Neuronal stem cell (in vitro differentiated cells): ENCODE measurements at regions not wholly inside any gene's neighbourhood (a gene's known extent, or its start where the extent isn't known, plus 50 kb on each side); places are given as distances from the start of the nearest gene placed in this dataset.
"Not testable (repeated sequence)": the region's sequence is repeated elsewhere in the genome, so short reads cannot be mapped to it uniquely, and the experiment has no call there.

ENCODE experiments used
- DNase-seq: peaks from one replicate; pipeline ENCODE4 v3.0.0-alpha.2; 2013; ENCODE audit warnings: low spot score
- H2AFZ ChIP-seq: one replicate; pipeline ENCODE4 v1.6.1; 2013; ENCODE audit warnings: mild to moderate bottlenecking, low read length, inconsistent platforms
- H2AK5ac ChIP-seq: 2 replicates; pipeline ENCODE4 v1.6.1; 2013; ENCODE audit warnings: low read depth, mild to moderate bottlenecking, inconsistent platforms, low read length, moderate library complexity, mixed read lengths
- H2BK120ac ChIP-seq: 2 replicates; pipeline ENCODE4 v1.6.1; 2013; ENCODE audit warnings: low read depth, mild to moderate bottlenecking, inconsistent platforms, low read length, moderate library complexity, mixed read lengths
- H2BK12ac ChIP-seq: one replicate; pipeline ENCODE4 v1.6.1; 2013; ENCODE audit warnings: low read length, inconsistent platforms
- H2BK15ac ChIP-seq: 2 replicates; pipeline ENCODE4 v1.6.1; 2013; ENCODE audit warnings: mild to moderate bottlenecking, low read length, inconsistent platforms, mixed read lengths
- H2BK5ac ChIP-seq: one replicate; pipeline ENCODE4 v1.6.1; 2013; ENCODE audit warnings: inconsistent platforms, mild to moderate bottlenecking, low read length, moderate library complexity
- H3K14ac ChIP-seq: one replicate; pipeline ENCODE4 v1.6.1; 2013; ENCODE audit warnings: low read length, inconsistent platforms
- H3K18ac ChIP-seq: 2 replicates; pipeline ENCODE4 v1.6.1; 2013; ENCODE audit warnings: low read length, inconsistent platforms
- H3K23ac ChIP-seq: 2 replicates; pipeline ENCODE4 v1.6.1; 2013; ENCODE audit warnings: low read depth, mild to moderate bottlenecking, mixed read lengths, low read length, inconsistent platforms; ENCODE audit not compliant: poor library complexity
- H3K27ac ChIP-seq: replicated peaks from 3 replicates; pipeline ENCODE4 v1.5.1; 2013; ENCODE audit warnings: low read length, inconsistent platforms
- H3K27me3 ChIP-seq, 3 experiments: 2 replicates each; pipeline ENCODE4 v1.6.1; 2013; ENCODE audit warnings: low read length in 3 of 3, mild to moderate bottlenecking in 2 of 3, inconsistent platforms in 1 of 3, low read depth in 1 of 3, mixed read lengths in 1 of 3, moderate library complexity in 1 of 3; ENCODE audit not compliant: control insufficient read depth in 3 of 3, insufficient read depth in 3 of 3
- H3K36me3 ChIP-seq, 2 donors: replicated peaks in 1 of 2; 2 replicates each; pipeline ENCODE4 v1.6.1; 2013; ENCODE audit warnings: low read length in 2 of 2; ENCODE audit not compliant: control insufficient read depth in 2 of 2, insufficient read depth in 2 of 2
- H3K4ac ChIP-seq: 2 replicates; pipeline ENCODE4 v1.6.1; 2013; ENCODE audit warnings: inconsistent platforms, mild to moderate bottlenecking, low read length, moderate library complexity
- H3K4me1 ChIP-seq, 2 donors: 1 replicate in 1 of 2; 2 replicates in 1 of 2; pipeline ENCODE4 v1.6.1; 2013; ENCODE audit warnings: low read length in 2 of 2, low read depth in 1 of 2; ENCODE audit not compliant: control insufficient read depth in 2 of 2, insufficient read depth in 1 of 2
- H3K4me2 ChIP-seq: one replicate; pipeline ENCODE4 v1.6.1; 2013; ENCODE audit warnings: mild to moderate bottlenecking, low read length, inconsistent platforms; ENCODE audit not compliant: insufficient read depth, poor library complexity, severe bottlenecking
- H3K4me3 ChIP-seq, 2 donors: 2 replicates each; pipeline ENCODE4 v1.5.1; 2013; ENCODE audit warnings: low read length in 2 of 2, mild to moderate bottlenecking in 2 of 2, inconsistent platforms in 1 of 2, moderate library complexity in 1 of 2
- H3K79me1 ChIP-seq: one replicate; pipeline ENCODE4 v1.6.1; 2013; ENCODE audit warnings: low read depth, mild to moderate bottlenecking, inconsistent platforms, low read length, moderate library complexity
- H3K9ac ChIP-seq: one replicate; pipeline ENCODE4 v1.6.1; 2013; ENCODE audit warnings: mild to moderate bottlenecking, low read depth, low read length, inconsistent platforms; ENCODE audit not compliant: poor library complexity
- H3K9me3 ChIP-seq, 2 donors: replicated peaks in 1 of 2; 2 replicates each; pipeline versions ENCODE3 to v1.6.1; 2013; ENCODE audit warnings: low read length in 2 of 2, mild to moderate bottlenecking in 2 of 2, inconsistent platforms in 1 of 2, low read depth in 1 of 2, mixed read lengths in 1 of 2, moderate library complexity in 1 of 2; ENCODE audit not compliant: control insufficient read depth in 2 of 2, insufficient read depth in 1 of 2
- H4K8ac ChIP-seq: one replicate; pipeline ENCODE4 v1.6.1; 2013; ENCODE audit warnings: low read depth, mild to moderate bottlenecking, inconsistent platforms, low read length, moderate library complexity
- H4K91ac ChIP-seq: one replicate; pipeline ENCODE4 v1.6.1; 2013; ENCODE audit warnings: low read length, low read depth, mild to moderate bottlenecking, inconsistent platforms; ENCODE audit not compliant: poor library complexity
- WGBS, 2 donors: extraction: QIAGEN DNeasy Blood & Tissue Kit; methylation state at CpG; one replicate each; pipeline ENCODE4 v1.1.7; 2013; ENCODE audit warnings: missing lambda C conversion rate in 2 of 2, mixed read lengths in 1 of 2; ENCODE audit not compliant: insufficient read length in 2 of 2, insufficient replicate concordance in 1 of 2; ENCODE audit errors: extremely low coverage in 2 of 2; 5-methylcytosine and 5-hydroxymethylcytosine counted together

DNA sequence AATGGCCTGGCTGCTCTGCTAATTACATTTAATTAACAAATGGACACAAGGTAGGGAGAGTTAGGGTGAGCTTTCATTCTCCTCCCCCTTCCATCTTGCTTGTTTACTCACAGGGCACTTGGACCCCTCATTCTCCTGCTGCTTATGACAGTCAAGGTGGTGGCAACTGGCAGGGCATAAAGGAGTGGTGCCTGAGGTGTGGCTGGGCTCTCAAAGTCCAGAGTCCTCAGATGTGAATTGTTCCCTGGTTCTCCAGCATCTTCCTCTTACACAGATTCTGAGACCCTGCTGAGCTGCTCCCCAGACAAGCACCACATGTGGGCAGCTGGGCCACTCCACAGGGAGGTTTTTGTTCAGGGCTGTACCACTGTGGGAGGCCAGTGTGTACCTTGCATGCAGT lies 552.9 kb downstream of the RPIA start:
- H3K9me3 ChIP-seq, H2AK5ac ChIP-seq, H2BK15ac ChIP-seq, DNase-seq, H4K8ac ChIP-seq, H3K4ac ChIP-seq, H3K9ac ChIP-seq, H2BK120ac ChIP-seq, H3K14ac ChIP-seq, H3K4me2 ChIP-seq, H3K27me3 ChIP-seq, H4K91ac ChIP-seq, H3K23ac ChIP-seq, H2BK5ac ChIP-seq, H3K79me1 ChIP-seq, H3K4me3 ChIP-seq, H2AFZ ChIP-seq, H3K4me1 ChIP-seq, H3K36me3 ChIP-seq, H3K27ac ChIP-seq, H2BK12ac ChIP-seq, H3K18ac ChIP-seq: not testable (repeated sequence)

DNA sequence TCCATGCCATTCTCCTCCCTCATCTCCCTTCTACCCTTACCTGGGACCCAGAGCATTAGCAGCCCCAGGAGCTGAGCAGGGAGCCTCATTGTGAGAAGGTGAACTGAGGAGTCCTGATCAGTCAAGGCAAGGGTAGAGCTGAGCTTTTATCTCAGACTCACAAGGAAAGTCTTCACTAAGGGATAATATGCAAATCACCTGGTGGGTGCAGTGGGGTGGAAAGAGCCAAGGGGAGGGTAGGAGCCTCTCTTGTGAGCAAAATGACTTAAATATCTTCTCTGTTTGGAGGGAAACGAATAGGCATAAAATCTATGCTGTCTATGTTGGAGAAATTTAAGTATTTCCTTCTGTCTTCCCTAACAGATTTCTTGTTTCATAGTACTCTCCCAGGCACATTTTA lies 554.0 kb downstream of the RPIA start:
- not testable (repeated sequence) for H3K14ac ChIP-seq, H3K4ac ChIP-seq, H3K9ac ChIP-seq, H2BK120ac ChIP-seq, H4K91ac ChIP-seq, H3K4me3 ChIP-seq, H2BK15ac ChIP-seq, H2BK12ac ChIP-seq, H3K23ac ChIP-seq, H3K4me1 ChIP-seq, H3K18ac ChIP-seq, H3K27ac ChIP-seq, H2AK5ac ChIP-seq, H2AFZ ChIP-seq, H3K36me3 ChIP-seq, H3K9me3 ChIP-seq, DNase-seq, H2BK5ac ChIP-seq, H3K4me2 ChIP-seq, H4K8ac ChIP-seq, H3K27me3 ChIP-seq, H3K79me1 ChIP-seq
- WGBS, 2 donors, result no CpG with 5 or more reads among the region's 1 CpG

DNA sequence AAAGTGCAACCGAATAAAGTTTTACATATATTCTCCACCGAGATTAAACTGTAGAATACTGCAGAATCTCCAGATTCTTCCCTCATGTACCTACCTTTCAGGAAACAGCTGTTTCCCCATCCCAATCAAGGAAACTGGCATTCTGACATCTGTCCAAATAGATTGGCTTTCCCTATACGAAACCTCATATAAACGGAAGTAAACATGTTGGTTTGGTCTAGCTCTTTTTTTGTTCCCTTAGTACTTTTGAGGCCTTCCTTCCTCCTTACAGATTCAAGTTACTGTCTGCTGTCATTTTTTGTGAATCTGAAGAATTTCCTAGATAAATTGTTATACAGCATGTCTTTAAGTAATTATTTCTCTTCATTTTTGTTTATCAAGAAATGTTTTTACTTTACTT lies 554.6 kb downstream of the RPIA start:
- H3K27ac ChIP-seq, H3K4ac ChIP-seq, H3K9me3 ChIP-seq, H3K23ac ChIP-seq, H3K4me3 ChIP-seq, H3K14ac ChIP-seq, H3K4me1 ChIP-seq, H3K4me2 ChIP-seq, H2BK12ac ChIP-seq, H3K79me1 ChIP-seq, H4K8ac ChIP-seq, H3K9ac ChIP-seq, H4K91ac ChIP-seq, H3K18ac ChIP-seq, H3K27me3 ChIP-seq, H3K36me3 ChIP-seq, H2AK5ac ChIP-seq, H2BK5ac ChIP-seq, H2BK120ac ChIP-seq, DNase-seq, H2BK15ac ChIP-seq, H2AFZ ChIP-seq: not testable (repeated sequence)
- WGBS, 2 donors, result no CpG with 5 or more reads among the region's 4 CpGs

DNA sequence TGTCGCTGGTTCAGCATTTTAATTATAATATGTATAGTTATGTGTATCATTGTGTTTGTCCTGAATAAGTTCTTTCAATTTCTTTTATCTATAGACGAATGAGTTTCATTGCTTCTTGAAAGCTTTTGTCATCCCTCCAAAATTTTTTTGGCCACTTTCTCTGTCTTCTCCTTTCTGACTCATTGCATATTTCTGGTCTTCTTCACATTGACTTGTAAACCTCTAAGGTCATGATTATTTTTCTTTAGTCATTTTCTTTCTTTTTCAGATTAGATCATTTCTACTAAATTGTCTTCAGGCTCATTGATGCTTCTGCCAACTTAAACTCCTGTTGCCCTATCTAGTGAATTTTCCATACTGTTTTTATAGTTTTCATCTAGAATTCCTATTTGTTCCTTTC lies 555.1 kb downstream of the RPIA start:
- H3K4me1 ChIP-seq, H2BK12ac ChIP-seq, H3K4me3 ChIP-seq, DNase-seq, H3K27me3 ChIP-seq, H2BK120ac ChIP-seq, H3K27ac ChIP-seq, H3K4ac ChIP-seq, H3K36me3 ChIP-seq, H3K9ac ChIP-seq, H3K14ac ChIP-seq, H4K91ac ChIP-seq, H2AK5ac ChIP-seq, H2AFZ ChIP-seq, H3K18ac ChIP-seq, H2BK5ac ChIP-seq, H3K23ac ChIP-seq, H2BK15ac ChIP-seq, H3K79me1 ChIP-seq, H4K8ac ChIP-seq, H3K4me2 ChIP-seq, H3K9me3 ChIP-seq: not testable (repeated sequence)
- no CpG with 5 or more reads among the region's 2 CpGs for WGBS, 2 donors
